ENCODE measurements at regions not wholly inside any gene's neighbourhood (a gene's known extent, or its start where the extent isn't known, plus 50 kb on each side); places are given as distances from the start of the nearest gene placed in this dataset.

DNA sequence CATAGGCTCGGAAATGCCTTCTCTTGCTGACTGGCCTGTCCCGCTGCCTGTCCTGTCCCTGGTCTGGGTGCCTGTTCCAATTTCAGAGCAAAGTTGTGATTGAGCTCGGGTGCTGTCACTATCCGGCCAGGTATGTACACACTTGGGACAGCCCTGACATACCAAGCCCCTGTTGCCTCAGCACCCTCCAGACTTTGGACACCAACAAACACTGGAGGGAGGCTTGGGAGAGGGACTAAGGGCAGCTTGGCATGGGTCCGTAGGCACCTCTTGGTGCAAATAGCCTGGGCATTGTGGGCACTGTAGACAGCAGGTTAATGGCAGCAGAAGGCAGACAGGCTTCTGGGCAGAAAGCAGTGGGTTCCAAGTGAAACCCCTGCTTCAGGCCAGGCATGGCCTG lies 86.3 kb upstream of the SEMA6A start:
- TF ChIP-seq, protein P1, sequence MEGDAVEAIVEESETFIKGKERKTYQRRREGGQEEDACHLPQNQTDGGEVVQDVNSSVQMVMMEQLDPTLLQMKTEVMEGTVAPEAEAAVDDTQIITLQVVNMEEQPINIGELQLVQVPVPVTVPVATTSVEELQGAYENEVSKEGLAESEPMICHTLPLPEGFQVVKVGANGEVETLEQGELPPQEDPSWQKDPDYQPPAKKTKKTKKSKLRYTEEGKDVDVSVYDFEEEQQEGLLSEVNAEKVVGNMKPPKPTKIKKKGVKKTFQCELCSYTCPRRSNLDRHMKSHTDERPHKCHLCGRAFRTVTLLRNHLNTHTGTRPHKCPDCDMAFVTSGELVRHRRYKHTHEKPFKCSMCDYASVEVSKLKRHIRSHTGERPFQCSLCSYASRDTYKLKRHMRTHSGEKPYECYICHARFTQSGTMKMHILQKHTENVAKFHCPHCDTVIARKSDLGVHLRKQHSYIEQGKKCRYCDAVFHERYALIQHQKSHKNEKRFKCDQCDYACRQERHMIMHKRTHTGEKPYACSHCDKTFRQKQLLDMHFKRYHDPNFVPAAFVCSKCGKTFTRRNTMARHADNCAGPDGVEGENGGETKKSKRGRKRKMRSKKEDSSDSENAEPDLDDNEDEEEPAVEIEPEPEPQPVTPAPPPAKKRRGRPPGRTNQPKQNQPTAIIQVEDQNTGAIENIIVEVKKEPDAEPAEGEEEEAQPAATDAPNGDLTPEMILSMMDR (IDR thresholded peaks at IDR 0.05; ENCODE audit: low read depth, low read length, poor library complexity, severe bottlenecking) = no peak
- no peak for TF ChIP-seq EZH2phosphoT487 (IDR thresholded peaks at IDR 0.05; ENCODE audit: borderline replicate concordance, low read length)
